Calu3 (cell line): ENCODE measurements at regions not wholly inside any gene's neighbourhood (a gene's known extent, or its start where the extent isn't known, plus 50 kb on each side); places are given as distances from the start of the nearest gene placed in this dataset.

Experiments
- BruUV-seq: library from RNA; stranded (reverse); fragments of 400-500 nt; replicated peaks from 2 replicates; lab custom pipeline; 2021; lab: Mats Ljungman, UMichigan
- CTCF ChIA-PET: fragments of 300-600 bp; sonication (Branson Sonifier 250); formaldehyde crosslinking; loops from one replicate; lab custom pipeline; 2022; ENCODE audit warnings: antibody characterized with exemption; lab: Charles Lee
- DNase-seq: peaks from one replicate; pipeline ENCODE4 v3.0.0; 2022
- H3K27ac Mint-ChIP-seq: one replicate; pipeline ENCODE4 v1.8.0; 2022; ENCODE audit warnings: mixed read lengths; ENCODE audit not compliant: unreplicated experiment
- H3K27me3 Mint-ChIP-seq: one replicate; pipeline ENCODE4 v1.8.0; 2022; ENCODE audit warnings: mixed read lengths; ENCODE audit not compliant: unreplicated experiment
- H3K36me3 Mint-ChIP-seq: one replicate; pipeline ENCODE4 v1.8.0; 2022; ENCODE audit warnings: mild to moderate bottlenecking, moderate library complexity, mixed read lengths; ENCODE audit not compliant: insufficient read depth, unreplicated experiment
- H3K4me1 Mint-ChIP-seq: one replicate; pipeline ENCODE4 v1.8.0; 2022; ENCODE audit warnings: mild to moderate bottlenecking, low read depth, mixed read lengths; ENCODE audit not compliant: unreplicated experiment
- H3K4me3 Mint-ChIP-seq: one replicate; pipeline ENCODE4 v1.8.0; 2022; ENCODE audit warnings: mild to moderate bottlenecking, low read depth, moderate library complexity, mixed read lengths; ENCODE audit not compliant: unreplicated experiment
- H3K9me3 Mint-ChIP-seq: one replicate; pipeline ENCODE4 v1.8.0; 2022; ENCODE audit warnings: low read depth, mixed read lengths; ENCODE audit not compliant: unreplicated experiment
- CTCF ChIP-seq: fragments of 200-600 bp; IDR thresholded peaks from one replicate; pipeline ENCODE4 v1.8.0; 2022; ENCODE audit warnings: antibody characterized with exemption; ENCODE audit not compliant: unreplicated experiment
- intact Hi-C: fragments of 100-400 bp; cut with micrococcal nuclease; formaldehyde crosslinking; loops from one replicate; pipeline ENCODE4 v1.10.0; 2022; ENCODE audit not compliant: unreplicated experiment

DNA sequence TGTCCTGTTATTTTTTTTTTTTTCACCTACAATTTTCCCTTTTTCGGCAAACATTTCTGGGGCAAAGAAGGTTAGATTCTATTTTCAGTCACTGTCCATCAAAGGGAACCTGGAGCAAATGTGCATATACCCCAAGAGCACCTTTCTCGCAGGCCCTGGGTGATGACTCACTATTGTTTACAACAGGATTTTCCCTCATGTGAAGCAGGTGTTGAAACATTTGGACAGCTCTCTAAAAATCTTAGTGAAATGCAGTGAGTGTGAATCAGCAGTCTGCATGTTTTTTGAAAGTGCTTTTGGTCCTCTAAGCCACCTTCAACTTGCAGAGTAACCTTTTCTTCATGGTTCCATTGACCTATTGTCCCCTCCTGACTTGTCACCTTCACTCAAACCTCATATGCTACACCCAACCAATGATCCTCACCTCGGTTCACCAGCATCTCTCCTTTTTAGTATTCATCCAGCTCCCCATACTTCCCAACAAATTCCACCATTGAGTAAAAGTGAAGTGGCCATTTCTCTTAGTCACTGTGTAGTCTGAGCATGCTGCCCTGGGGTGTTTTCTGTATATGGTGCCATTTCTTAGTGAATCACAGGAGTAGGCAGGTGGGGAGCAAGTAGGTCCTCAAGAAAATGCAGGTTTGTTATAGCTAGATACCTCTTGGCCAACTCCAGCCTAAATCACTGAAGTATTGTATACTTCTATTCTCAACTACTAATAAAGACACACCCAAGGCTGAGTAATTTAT lies 260.2 kb downstream of the BMP4 start:
- intact Hi-C loops, result no loop called here
- no peak for TF ChIP-seq CTCF
- no peaks in the 10 kb centered on the region for H3K9me3 Mint-ChIP-seq
- H3K27ac Mint-ChIP-seq, result no peak overlapping the region
- no peaks in the 10 kb centered on the region for H3K27me3 Mint-ChIP-seq
- CTCF ChIA-PET, result no interaction called here
- DNase-seq, result no peak
- H3K36me3 Mint-ChIP-seq, result peaks cover 5% of the 10 kb centered on the region
- peaks cover 9% of the 10 kb centered on the region for H3K4me1 Mint-ChIP-seq
- no peak overlapping the region for H3K4me3 Mint-ChIP-seq
- BruUV-seq, result no TSS peak

- intact Hi-C loops, result no loop called here
- CTCF ChIA-PET, result interaction anchor here (0.6 kb wide), 1 partner anchor 634 kb away, joined by 4 read pairs; no protein-coding TSS in a partner anchor
- H3K27ac Mint-ChIP-seq, result no peak overlapping the region
- DNase-seq, result no peak
- no peak overlapping the region for H3K4me3 Mint-ChIP-seq
- TF ChIP-seq CTCF, result no peak
- peaks cover 9% of the 10 kb centered on the region for H3K4me1 Mint-ChIP-seq
- no peaks in the 10 kb centered on the region for H3K27me3 Mint-ChIP-seq
- no TSS peak for BruUV-seq
- H3K36me3 Mint-ChIP-seq, result peaks cover 5% of the 10 kb centered on the region
- no peaks in the 10 kb centered on the region for H3K9me3 Mint-ChIP-seq
Measured at GRCh38 chr14:53695692-53696214, 260.9 kb downstream of the BMP4 start.

GRCh38 chr14:53692885-53693284 lies 263.7 kb downstream of the BMP4 start:
- BruUV-seq, result no TSS peak
- Mint-ChIP-seq H3K27me3 (no peaks in the 10 kb centered on the region), H3K4me1 (no peaks in the 10 kb centered on the region), H3K9me3 (no peaks in the 10 kb centered on the region), H3K4me3 (no peak overlapping the region), H3K36me3 (peaks cover 3% of the 10 kb centered on the region), H3K27ac (no peak overlapping the region)
- CTCF ChIA-PET, result interaction anchor here (0.6 kb wide), 1 partner anchor 650 kb away, joined by 5 read pairs; no protein-coding TSS in a partner anchor
- DNase-seq, result no peak
- TF ChIP-seq CTCF, result no peak
- intact Hi-C loops, result no loop called here

DNA sequence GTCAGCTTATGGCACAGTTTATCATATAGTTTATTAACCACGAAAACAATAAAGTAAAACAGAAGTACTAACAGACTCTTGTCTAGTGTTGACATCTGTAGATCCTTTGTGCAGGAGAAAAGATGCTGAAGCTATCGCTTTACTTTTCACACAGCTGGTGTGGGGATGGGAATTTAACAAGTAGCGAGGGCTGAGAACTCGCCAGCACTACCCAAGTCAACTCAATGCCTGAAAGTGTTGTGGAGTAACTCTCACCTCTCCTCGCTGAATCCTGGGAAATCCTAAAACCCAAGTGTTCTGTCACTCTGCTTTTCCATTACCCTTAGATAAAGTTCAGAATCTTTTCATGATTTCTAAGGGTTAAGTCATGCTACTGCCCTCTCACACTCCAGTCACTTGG lies 264.2 kb downstream of the BMP4 start:
- no peak for TF ChIP-seq CTCF
- intact Hi-C loops, result no loop called here
- no peak for DNase-seq
- no peaks in the 10 kb centered on the region for H3K27me3 Mint-ChIP-seq
- no peaks in the 10 kb centered on the region for H3K4me1 Mint-ChIP-seq
- BruUV-seq, result no TSS peak
- no peaks in the 10 kb centered on the region for H3K36me3 Mint-ChIP-seq
- CTCF ChIA-PET, result interaction anchor here (0.6 kb wide), 1 partner anchor 651 kb away, joined by 5 read pairs; no protein-coding TSS in a partner anchor
- H3K4me3 Mint-ChIP-seq, result no peak overlapping the region
- H3K9me3 Mint-ChIP-seq, result no peaks in the 10 kb centered on the region
- H3K27ac Mint-ChIP-seq, result no peak overlapping the region
